ENCODE measurements at regions not wholly inside any gene's neighbourhood (a gene's known extent, or its start where the extent isn't known, plus 50 kb on each side); places are given as distances from the start of the nearest gene placed in this dataset.

- WGBS, 5 donors = 20 to 48% (median 38%) methylated on average over 1 of the region's 1 CpG
- Histone ChIP-seq H3K36me3 (no peaks in the 10 kb centered on the region), H3K27ac (no peak overlapping the region), H3K27me3 (no peaks in the 10 kb centered on the region), H3K4me3 (no peak overlapping the region), H3K4me1 (no peaks in the 10 kb centered on the region), H3K9me3 (no peaks in the 10 kb centered on the region)
- intact Hi-C loops (cut with DNase I; ENCODE audit: low total_unique reads) = no loop called here
- no peak for TF ChIP-seq EP300 (IDR thresholded peaks at IDR 0.05)
- TF ChIP-seq POLR2AphosphoS5 (IDR thresholded peaks at IDR 0.05) = no peak
- TF ChIP-seq POLR2A (IDR thresholded peaks at IDR 0.05) = no peak
- TF ChIP-seq CTCF (IDR thresholded peaks at IDR 0.05) = no peak
- no peak for DNase-seq
These were observed 222.9 kb downstream of the GALR1 start for GRCh38 chr18:77472509-77472908.

- H3K9me3 ChIP-seq = no peaks in the 10 kb centered on the region
- no peaks in the 10 kb centered on the region for H3K27me3 ChIP-seq
- H3K27ac ChIP-seq = no peak overlapping the region
- no peak for TF ChIP-seq POLR2A (IDR thresholded peaks at IDR 0.05)
- TF ChIP-seq EP300 (IDR thresholded peaks at IDR 0.05) = no peak
- TF ChIP-seq CTCF (IDR thresholded peaks at IDR 0.05) = no peak
- TF ChIP-seq POLR2AphosphoS5 (IDR thresholded peaks at IDR 0.05) = no peak
- no peak overlapping the region for H3K4me3 ChIP-seq
- peak in 1 of 2 donors; percentile 32 for DNase-seq
- no peaks in the 10 kb centered on the region for H3K36me3 ChIP-seq
- intact Hi-C loops (cut with DNase I; ENCODE audit: low total_unique reads) = no loop called here
- 34 to 51% (median 48%) methylated on average over 9 of the region's 9 CpGs for WGBS, 5 donors
- H3K4me1 ChIP-seq = no peaks in the 10 kb centered on the region
These were observed 229.2 kb downstream of the GALR1 start for GRCh38 chr18:77478646-77479442.

GRCh38 chr18:77481541-77481940 lies 231.9 kb downstream of the GALR1 start:
- Histone ChIP-seq H3K4me3 (no peak overlapping the region), H3K36me3 (no peaks in the 10 kb centered on the region), H3K27me3 (peaks cover 0 to 9% (median 0%) of the 10 kb centered on the region in 3 donors), H3K9me3 (peaks cover 0 to 11% (median 5%) of the 10 kb centered on the region in 4 donors), H3K27ac (no peak overlapping the region), H3K4me1 (no peaks in the 10 kb centered on the region)
- TF ChIP-seq POLR2AphosphoS5 (IDR thresholded peaks at IDR 0.05) (no peak), POLR2A (IDR thresholded peaks at IDR 0.05) (no peak), CTCF (IDR thresholded peaks at IDR 0.05) (no peak), EP300 (IDR thresholded peaks at IDR 0.05) (no peak)
- intact Hi-C loops (cut with DNase I; ENCODE audit: low total_unique reads) = no loop called here
- 78 to 90% (median 84%) methylated on average over 3 of the region's 3 CpGs for WGBS, 5 donors
- DNase-seq = no peak

GRCh38 chr18:77482190-77483085 lies 232.8 kb downstream of the GALR1 start:
- Histone ChIP-seq H3K4me3 (no peak overlapping the region), H3K36me3 (no peaks in the 10 kb centered on the region), H3K27me3 (peaks cover 0 to 9% (median 0%) of the 10 kb centered on the region in 3 donors), H3K4me1 (no peaks in the 10 kb centered on the region), H3K27ac (no peak overlapping the region), H3K9me3 (peaks cover 0 to 11% (median 5%) of the 10 kb centered on the region in 4 donors)
- WGBS, 5 donors = 39 to 55% (median 45%) methylated on average over 10 of the region's 10 CpGs
- DNase-seq = no peak
- TF ChIP-seq POLR2AphosphoS5 (IDR thresholded peaks at IDR 0.05) (no peak), POLR2A (IDR thresholded peaks at IDR 0.05) (no peak), CTCF (IDR thresholded peaks at IDR 0.05) (no peak)
- intact Hi-C loops (cut with DNase I; ENCODE audit: low total_unique reads) = no loop called here
